ENCODE measurements at regions not wholly inside any gene's neighbourhood (a gene's known extent, or its start where the extent isn't known, plus 50 kb on each side); places are given as distances from the start of the nearest gene placed in this dataset.
A peak's percentile ranks its signal among the peaks of the same experiment; 100 is the strongest.

DNA sequence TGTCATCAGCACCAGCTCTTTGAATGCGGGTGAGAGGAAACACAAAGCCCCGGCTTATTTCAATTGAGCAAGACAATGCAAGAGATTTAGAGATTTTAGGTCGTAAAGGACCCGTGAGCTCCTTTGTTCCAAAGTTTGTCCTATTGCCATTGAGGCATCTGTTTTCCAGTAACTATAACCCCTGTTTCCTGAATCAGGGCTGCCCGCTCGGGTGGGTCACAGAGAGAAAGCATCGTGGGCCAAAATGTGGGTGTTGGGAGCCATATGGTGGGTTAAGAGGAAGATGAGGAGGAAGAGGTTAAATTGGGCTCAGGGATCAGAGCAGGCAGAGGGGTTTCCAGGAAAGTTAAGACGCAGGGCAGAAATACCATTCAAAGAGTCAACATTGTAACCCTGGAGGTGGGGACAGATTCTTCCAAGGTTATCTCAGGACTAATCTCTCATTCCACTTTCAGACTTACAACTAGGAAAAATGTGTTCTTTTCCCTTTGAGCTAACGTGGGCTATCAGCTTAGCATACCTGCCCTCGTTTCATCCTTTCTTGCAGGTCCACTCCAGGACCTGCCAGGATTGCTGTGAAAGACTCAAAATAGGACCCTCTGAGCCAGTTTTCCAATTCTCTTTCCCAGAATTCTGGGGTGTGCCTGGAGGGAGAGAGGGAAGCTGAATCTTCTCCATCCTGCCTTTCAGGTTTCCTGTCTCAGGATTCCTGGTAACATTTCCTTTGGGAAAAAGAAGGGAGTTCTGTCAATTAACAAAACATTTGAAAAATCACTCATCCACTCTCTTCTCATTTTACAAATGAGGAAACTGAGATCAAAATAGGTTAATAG, 95.5 kb upstream of the TAF11L2 start:
- Mint-ChIP-seq H3K4me3 (ENCODE audit: low read depth) (peak overlapping the region; percentile 15), H3K4me1 (ENCODE audit: low read depth) (peaks cover 27% of the 10 kb centered on the region), H3K27ac (peak overlapping the region; percentile 50), H3K36me3 (ENCODE audit: insufficient read depth) (no peaks in the 10 kb centered on the region), H3K27me3 (peaks cover 21% of the 10 kb centered on the region), H3K9me3 (ENCODE audit: low read depth) (no peaks in the 10 kb centered on the region)
- DNase-seq (ENCODE audit: low spot score, unreplicated experiment), result no peak
- TF ChIP-seq, protein P1, sequence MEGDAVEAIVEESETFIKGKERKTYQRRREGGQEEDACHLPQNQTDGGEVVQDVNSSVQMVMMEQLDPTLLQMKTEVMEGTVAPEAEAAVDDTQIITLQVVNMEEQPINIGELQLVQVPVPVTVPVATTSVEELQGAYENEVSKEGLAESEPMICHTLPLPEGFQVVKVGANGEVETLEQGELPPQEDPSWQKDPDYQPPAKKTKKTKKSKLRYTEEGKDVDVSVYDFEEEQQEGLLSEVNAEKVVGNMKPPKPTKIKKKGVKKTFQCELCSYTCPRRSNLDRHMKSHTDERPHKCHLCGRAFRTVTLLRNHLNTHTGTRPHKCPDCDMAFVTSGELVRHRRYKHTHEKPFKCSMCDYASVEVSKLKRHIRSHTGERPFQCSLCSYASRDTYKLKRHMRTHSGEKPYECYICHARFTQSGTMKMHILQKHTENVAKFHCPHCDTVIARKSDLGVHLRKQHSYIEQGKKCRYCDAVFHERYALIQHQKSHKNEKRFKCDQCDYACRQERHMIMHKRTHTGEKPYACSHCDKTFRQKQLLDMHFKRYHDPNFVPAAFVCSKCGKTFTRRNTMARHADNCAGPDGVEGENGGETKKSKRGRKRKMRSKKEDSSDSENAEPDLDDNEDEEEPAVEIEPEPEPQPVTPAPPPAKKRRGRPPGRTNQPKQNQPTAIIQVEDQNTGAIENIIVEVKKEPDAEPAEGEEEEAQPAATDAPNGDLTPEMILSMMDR (IDR thresholded peaks at IDR 0.05; ENCODE audit: unreplicated experiment), result no peak

DNA sequence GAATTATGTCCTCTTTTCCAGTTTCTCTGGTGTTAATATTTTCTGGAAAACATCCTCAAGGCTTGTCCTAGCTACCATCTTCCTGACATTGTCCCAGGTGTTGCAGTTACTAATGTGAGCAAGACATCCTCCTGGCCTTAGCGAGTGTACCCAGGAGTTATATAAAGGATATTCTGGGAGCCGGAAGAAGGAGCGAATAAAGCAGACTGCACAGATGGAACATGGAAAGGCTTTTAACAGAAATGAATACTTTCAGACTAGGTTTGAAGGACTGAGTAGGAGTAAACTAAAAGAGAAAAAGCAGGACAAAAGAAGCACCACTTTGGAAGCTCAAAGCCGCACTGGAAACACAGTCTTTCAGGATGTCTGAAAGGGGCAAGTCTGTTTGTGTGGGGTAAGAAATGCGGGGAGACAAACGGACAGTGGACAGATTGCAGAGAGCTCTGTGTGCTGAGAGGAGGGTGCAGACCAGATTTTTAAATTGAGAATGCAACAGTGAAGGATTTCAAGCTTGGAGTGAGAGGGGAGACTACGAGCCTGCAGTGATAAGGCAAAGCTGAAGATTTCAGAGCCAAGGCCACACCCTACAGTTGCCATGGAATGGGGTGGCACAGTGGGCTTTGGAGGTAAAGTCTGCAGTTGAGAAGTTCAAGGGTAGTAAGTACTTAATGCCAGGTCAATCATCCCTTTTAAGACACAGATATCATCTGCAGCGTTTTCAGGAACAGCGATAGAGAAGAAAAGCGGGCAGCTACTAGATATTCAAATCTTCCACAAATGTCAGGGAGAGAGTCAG, 94.1 kb upstream of the TAF11L2 start:
- peaks cover 27% of the 10 kb centered on the region for H3K4me1 Mint-ChIP-seq (ENCODE audit: low read depth)
- TF ChIP-seq, protein P1 (IDR thresholded peaks at IDR 0.05; ENCODE audit: unreplicated experiment), result no peak

DNA sequence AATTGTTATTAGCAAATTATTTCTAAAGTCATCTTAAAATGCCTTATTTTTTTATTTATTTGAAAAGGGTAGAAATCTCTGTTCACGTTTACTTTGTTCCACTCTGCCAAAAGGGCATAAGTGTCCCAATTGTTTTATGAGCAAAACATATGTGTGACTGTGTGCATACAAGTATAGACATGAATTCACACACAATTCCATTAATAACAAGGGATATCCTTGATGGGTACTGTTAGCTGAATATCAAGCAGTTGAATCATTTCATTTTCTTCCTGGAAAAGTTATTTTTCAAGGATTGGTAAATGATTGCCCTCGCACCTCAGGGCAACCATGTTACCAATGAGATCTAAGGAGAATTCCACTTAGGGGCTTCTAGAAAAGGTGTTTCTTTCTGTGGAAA, 92.1 kb upstream of the TAF11L2 start:
- Mint-ChIP-seq H3K36me3 (ENCODE audit: insufficient read depth) (no peaks in the 10 kb centered on the region), H3K27me3 (peaks cover 15% of the 10 kb centered on the region), H3K4me1 (ENCODE audit: low read depth) (peaks cover 22% of the 10 kb centered on the region), H3K27ac (no peak overlapping the region), H3K9me3 (ENCODE audit: low read depth) (no peaks in the 10 kb centered on the region), H3K4me3 (ENCODE audit: low read depth) (no peak overlapping the region)
- TF ChIP-seq, protein P1 (IDR thresholded peaks at IDR 0.05; ENCODE audit: unreplicated experiment), result no peak
- no peak for DNase-seq (ENCODE audit: low spot score, unreplicated experiment)

More for the DNA sequence above, 94.1 kb upstream of the TAF11L2 start:
- Mint-ChIP-seq H3K4me3 (ENCODE audit: low read depth) (no peak overlapping the region), H3K9me3 (ENCODE audit: low read depth) (no peaks in the 10 kb centered on the region), H3K27me3 (peaks cover 19% of the 10 kb centered on the region), H3K27ac (no peak overlapping the region), H3K36me3 (ENCODE audit: insufficient read depth) (no peaks in the 10 kb centered on the region)
- DNase-seq (ENCODE audit: low spot score, unreplicated experiment), result no peak

DNA sequence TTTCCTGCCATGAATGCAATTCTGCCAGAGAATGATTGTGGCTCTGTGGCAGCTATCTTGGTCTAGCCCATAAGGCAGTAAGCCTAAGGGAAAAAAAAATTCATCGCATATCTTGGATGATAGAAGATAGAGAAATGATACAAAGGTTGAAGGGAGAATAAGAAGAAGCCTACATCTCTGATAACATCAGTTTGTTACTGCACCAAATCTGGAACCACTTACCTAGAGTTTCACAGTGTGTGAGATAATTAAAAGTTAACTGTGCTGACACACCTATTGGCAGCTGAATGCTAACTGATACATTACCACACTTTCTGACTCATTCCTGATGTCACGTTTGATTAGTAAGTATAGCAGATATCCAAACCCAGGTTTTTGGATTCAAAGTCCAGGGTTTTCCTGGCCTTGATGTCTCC, 91.6 kb upstream of the TAF11L2 start:
- Mint-ChIP-seq H3K27ac (no peak overlapping the region), H3K27me3 (peaks cover 16% of the 10 kb centered on the region), H3K36me3 (ENCODE audit: insufficient read depth) (no peaks in the 10 kb centered on the region), H3K4me1 (ENCODE audit: low read depth) (peaks cover 18% of the 10 kb centered on the region), H3K9me3 (ENCODE audit: low read depth) (no peaks in the 10 kb centered on the region), H3K4me3 (ENCODE audit: low read depth) (no peak overlapping the region)
- no peak for DNase-seq (ENCODE audit: low spot score, unreplicated experiment)
- TF ChIP-seq, protein P1 (IDR thresholded peaks at IDR 0.05; ENCODE audit: unreplicated experiment), result no peak
